Astrocyte (in vitro differentiated cells and primary cell): ENCODE measurements at regions not wholly inside any gene's neighbourhood (a gene's known extent, or its start where the extent isn't known, plus 50 kb on each side); places are given as distances from the start of the nearest gene placed in this dataset.

Experiments
- EZH2 ChIP-seq: IDR thresholded peaks from 2 replicates; pipeline ENCODE4 v1.6.1; 2012; ENCODE audit warnings: mild to moderate bottlenecking, low read length, inconsistent platforms; ENCODE audit not compliant: insufficient read depth
- TF ChIP-seq, protein P1 (sequence below): IDR thresholded peaks from 2 replicates; pipeline ENCODE4 v1.5.1; 2011; ENCODE audit warnings: low read depth, mild to moderate bottlenecking, inconsistent platforms, low read length, moderate library complexity; ENCODE audit not compliant: insufficient read depth

DNA sequence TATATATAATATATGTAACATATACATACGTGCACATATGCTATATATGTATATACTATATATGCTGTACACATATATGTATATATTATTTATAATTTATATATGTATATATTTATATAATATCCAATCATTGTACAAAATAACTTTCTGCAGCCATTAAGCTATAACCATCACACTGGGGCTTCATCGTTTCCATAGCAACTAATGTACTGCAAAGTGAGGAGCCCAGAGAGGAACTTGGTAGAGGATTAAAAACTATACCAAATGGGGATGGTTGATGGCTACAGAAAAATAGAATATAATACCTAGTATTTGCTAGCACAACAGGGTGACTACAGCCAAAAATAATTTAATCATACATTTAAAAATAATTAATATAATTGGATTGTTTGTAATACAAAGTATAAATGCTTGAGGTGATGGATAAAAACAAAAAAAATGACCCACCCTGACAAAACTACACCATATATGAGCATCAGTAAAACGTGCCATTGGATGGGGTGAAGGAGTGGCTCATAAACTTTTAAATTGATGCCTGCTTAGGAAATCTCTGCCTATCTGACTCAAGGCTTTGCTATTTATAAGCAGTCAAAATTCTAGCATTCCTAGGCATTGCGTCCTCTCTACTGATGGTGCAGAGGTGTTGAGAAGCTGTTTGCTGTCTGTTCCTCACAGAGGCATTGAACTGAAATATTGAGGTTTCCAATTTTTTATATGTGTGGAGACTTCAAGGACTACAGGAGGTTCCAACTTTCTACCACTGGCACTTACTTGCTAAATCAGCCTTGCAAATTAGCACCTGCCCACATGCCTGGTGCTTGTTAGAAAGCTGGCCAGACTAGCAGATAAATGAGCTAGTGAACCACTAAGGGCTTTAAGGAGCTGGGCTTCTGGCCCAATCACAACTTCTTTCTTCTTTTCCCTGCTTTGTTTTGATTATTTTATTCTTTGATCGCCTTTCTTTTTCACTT is 190.1 kb downstream of the SCP2D1 start:
- TF ChIP-seq, protein P1, sequence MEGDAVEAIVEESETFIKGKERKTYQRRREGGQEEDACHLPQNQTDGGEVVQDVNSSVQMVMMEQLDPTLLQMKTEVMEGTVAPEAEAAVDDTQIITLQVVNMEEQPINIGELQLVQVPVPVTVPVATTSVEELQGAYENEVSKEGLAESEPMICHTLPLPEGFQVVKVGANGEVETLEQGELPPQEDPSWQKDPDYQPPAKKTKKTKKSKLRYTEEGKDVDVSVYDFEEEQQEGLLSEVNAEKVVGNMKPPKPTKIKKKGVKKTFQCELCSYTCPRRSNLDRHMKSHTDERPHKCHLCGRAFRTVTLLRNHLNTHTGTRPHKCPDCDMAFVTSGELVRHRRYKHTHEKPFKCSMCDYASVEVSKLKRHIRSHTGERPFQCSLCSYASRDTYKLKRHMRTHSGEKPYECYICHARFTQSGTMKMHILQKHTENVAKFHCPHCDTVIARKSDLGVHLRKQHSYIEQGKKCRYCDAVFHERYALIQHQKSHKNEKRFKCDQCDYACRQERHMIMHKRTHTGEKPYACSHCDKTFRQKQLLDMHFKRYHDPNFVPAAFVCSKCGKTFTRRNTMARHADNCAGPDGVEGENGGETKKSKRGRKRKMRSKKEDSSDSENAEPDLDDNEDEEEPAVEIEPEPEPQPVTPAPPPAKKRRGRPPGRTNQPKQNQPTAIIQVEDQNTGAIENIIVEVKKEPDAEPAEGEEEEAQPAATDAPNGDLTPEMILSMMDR = no peak
- TF ChIP-seq EZH2 = no peak
